NT2/D1 (cell line): ENCODE measurements at regions not wholly inside any gene's neighbourhood (a gene's known extent, or its start where the extent isn't known, plus 50 kb on each side); places are given as distances from the start of the nearest gene placed in this dataset.

Experiments used
- DNase-seq: peaks from one replicate; pipeline ENCODE4 v3.0.0-alpha.2; 2011; ENCODE audit warnings: low read depth, low spot score
- H3K27me3 ChIP-seq: 2 replicates; pipeline ENCODE4 v1.6.0; 2011; ENCODE audit warnings: mild to moderate bottlenecking; ENCODE audit not compliant: insufficient read length, insufficient read depth
- H3K36me3 ChIP-seq: 2 replicates; pipeline ENCODE4 v1.6.1; 2011; ENCODE audit warnings: mild to moderate bottlenecking, low read length, mixed read lengths; ENCODE audit not compliant: insufficient read depth, insufficient read length
- H3K4me1 ChIP-seq: 2 replicates; pipeline ENCODE4 v1.5.1; 2011; ENCODE audit not compliant: insufficient read depth, insufficient read length
- H3K4me3 ChIP-seq: 2 replicates; pipeline ENCODE4 v1.5.1; 2011; ENCODE audit warnings: low read depth; ENCODE audit not compliant: insufficient read length
- H3K9ac ChIP-seq: 2 replicates; pipeline ENCODE4 v1.6.0; 2011; ENCODE audit warnings: low read depth; ENCODE audit not compliant: insufficient read length
- H3K9me3 ChIP-seq: 2 replicates; pipeline ENCODE4 v1.5.1; 2011; ENCODE audit warnings: mild to moderate bottlenecking, low read length; ENCODE audit not compliant: insufficient read depth
- SUZ12 ChIP-seq: IDR thresholded peaks from 2 replicates; pipeline ENCODE4 v1.6.1; 2011; ENCODE audit not compliant: insufficient read length, insufficient read depth; ENCODE audit errors: extremely low read depth
- YY1 ChIP-seq: IDR thresholded peaks from 2 replicates; pipeline ENCODE4 v1.6.1; 2011; ENCODE audit not compliant: insufficient read length, insufficient read depth
- ZNF274 ChIP-seq: IDR thresholded peaks from 2 replicates; pipeline ENCODE4 v1.6.1; 2011; ENCODE audit warnings: mild to moderate bottlenecking, low read depth, low read length

DNA sequence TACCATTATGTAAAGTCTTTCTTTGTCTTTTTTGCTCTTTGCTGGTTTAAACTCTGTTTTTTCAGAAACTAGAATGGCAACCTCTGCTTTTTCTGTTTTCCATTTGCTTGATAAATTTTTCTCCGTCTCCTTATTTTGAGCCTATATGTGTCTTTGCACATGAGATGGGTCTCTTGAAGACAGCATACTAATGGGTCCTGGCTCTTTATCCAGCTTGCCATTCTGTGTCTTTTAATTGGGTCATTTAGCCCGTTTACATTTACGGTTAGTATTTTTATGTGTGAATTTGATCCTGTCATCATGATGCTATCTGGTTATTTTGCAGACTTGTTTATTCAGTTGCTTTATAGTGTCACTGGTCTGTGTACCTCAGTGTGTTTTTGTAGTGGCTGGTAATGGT, 207.9 kb upstream of the TMEM260 start:
- no peaks in the 10 kb centered on the region for H3K27me3 ChIP-seq
- DNase-seq = no peak
- H3K4me1 ChIP-seq = no peaks in the 10 kb centered on the region
- H3K9ac ChIP-seq = no peak overlapping the region
- H3K9me3 ChIP-seq = no peaks in the 10 kb centered on the region
- no peak overlapping the region for H3K4me3 ChIP-seq
- TF ChIP-seq SUZ12 (no peak), YY1 (no peak), ZNF274 (no peak)
- no peaks in the 10 kb centered on the region for H3K36me3 ChIP-seq

DNA sequence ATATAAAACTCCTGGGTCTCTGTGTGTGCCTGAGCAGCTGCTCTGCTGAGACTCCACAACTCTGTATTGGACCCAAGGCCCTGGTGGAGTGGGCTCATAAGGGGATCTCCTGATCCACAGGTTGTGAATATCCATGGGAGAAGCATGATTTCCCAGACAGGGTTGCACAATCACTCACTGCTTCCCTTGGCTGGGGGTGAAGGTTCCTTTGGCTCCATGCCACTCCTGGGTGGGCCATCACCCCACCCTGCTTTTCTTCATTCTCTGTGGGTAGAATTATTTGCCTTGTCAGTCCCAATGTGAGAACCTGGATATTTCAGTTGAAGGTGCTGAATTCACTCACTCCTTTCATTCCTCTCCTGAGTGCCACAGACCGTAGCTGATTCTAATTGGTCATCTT, 205.2 kb upstream of the TMEM260 start:
- DNase-seq = no peak
- TF ChIP-seq YY1 (no peak), ZNF274 (no peak), SUZ12 (no peak)
- no peak overlapping the region for H3K9ac ChIP-seq
- no peaks in the 10 kb centered on the region for H3K9me3 ChIP-seq
- no peaks in the 10 kb centered on the region for H3K27me3 ChIP-seq
- H3K4me3 ChIP-seq = no peak overlapping the region
- H3K4me1 ChIP-seq = no peaks in the 10 kb centered on the region
- H3K36me3 ChIP-seq = no peaks in the 10 kb centered on the region

DNA sequence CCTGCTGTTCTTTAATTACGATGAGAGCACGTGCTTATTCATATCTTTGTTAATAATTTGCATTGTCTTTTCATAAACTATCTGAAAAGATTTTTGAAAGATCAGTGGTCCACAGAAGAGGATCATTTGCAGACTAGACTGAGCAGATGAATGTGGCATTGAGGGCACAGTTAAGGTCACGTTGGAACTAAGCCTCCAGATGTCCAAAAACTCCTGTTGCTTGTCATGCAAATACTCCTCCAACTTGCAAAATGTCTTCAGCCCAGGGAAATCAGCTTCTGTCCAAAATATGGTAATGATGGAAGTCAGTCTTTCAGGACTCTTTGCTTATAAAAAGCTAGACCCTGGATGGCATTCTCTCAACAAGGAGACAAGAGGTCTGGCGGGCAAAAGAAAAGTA, 201.6 kb upstream of the TMEM260 start:
- no peaks in the 10 kb centered on the region for H3K9me3 ChIP-seq
- TF ChIP-seq ZNF274 (no peak), SUZ12 (no peak), YY1 (no peak)
- no peak overlapping the region for H3K4me3 ChIP-seq
- H3K27me3 ChIP-seq = no peaks in the 10 kb centered on the region
- no peaks in the 10 kb centered on the region for H3K36me3 ChIP-seq
- H3K4me1 ChIP-seq = no peaks in the 10 kb centered on the region
- DNase-seq = no peak
- H3K9ac ChIP-seq = no peak overlapping the region

DNA sequence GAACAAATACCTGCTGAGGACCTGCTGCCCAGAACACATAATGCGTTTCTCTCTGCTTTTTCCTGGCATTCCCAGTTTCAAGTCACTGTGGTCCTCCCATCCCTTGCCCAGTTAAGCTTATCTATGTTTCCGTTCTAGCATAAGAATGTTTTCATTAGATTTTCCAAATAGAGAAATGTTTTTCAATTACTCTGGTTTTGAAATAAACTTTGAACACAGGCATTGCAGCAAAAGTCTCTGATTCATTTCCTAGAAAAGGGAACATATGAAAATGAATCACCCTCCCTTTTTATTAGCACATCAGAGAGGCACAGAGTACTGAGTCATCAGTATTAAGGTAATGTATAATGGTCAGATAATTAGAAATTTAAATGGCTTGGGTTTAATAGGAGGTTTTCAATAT, 201.1 kb upstream of the TMEM260 start:
- H3K4me1 ChIP-seq = no peaks in the 10 kb centered on the region
- no peak overlapping the region for H3K4me3 ChIP-seq
- H3K27me3 ChIP-seq = no peaks in the 10 kb centered on the region
- DNase-seq = no peak
- H3K9me3 ChIP-seq = no peaks in the 10 kb centered on the region
- H3K36me3 ChIP-seq = no peaks in the 10 kb centered on the region
- H3K9ac ChIP-seq = no peak overlapping the region
- no peak for TF ChIP-seq YY1
- no peak for TF ChIP-seq SUZ12
- no peak for TF ChIP-seq ZNF274

DNA sequence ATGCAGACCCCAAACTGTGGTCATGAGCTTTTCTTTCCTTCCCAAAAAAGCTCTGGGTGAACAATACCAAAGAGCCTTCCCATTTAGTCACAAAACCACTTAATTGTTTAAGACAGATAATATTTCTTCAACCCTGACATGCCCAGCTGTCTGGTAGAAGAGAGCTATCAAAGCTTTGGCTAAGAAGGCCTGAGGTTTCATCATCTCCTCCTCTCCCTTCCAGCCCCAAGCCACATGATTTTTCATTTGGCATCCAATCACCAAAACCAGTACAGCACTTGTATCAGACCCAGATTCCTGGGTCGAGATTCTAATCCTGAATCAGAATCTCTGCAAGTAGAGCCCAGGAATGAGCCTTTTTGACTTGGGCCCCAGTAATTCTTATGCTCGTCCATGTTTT, 199.6 kb upstream of the TMEM260 start:
- TF ChIP-seq SUZ12 = no peak
- no peak for TF ChIP-seq YY1
- TF ChIP-seq ZNF274 = no peak
- no peak overlapping the region for H3K9ac ChIP-seq
- H3K9me3 ChIP-seq = no peaks in the 10 kb centered on the region
- no peaks in the 10 kb centered on the region for H3K27me3 ChIP-seq
- H3K36me3 ChIP-seq = no peaks in the 10 kb centered on the region
- no peak overlapping the region for H3K4me3 ChIP-seq
- no peak for DNase-seq
- H3K4me1 ChIP-seq = no peaks in the 10 kb centered on the region

DNA sequence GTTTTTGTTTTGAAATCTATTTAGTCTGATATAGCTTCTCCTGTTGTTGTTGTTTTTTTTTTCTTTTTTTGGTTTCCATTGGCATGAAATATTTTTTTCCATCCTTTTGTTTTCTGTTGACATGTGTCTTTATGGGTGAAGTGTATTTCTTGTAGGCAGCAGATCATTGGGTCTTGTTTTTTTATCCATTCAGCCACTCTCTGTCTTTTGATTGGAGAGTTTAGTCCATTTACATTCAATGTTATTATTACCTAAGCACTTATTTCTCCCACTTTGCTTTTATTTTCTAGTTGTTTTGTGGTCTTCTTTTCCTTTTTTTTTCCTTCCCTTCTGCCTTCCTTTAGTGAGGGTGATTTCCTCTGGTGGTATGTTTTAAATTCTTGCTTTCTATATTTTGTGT, 193.6 kb upstream of the TMEM260 start:
- no peaks in the 10 kb centered on the region for H3K9me3 ChIP-seq
- no peaks in the 10 kb centered on the region for H3K36me3 ChIP-seq
- H3K9ac ChIP-seq = no peak overlapping the region
- no peak overlapping the region for H3K4me3 ChIP-seq
- DNase-seq = no peak
- H3K4me1 ChIP-seq = peaks cover 2% of the 10 kb centered on the region
- no peaks in the 10 kb centered on the region for H3K27me3 ChIP-seq
- TF ChIP-seq YY1 (no peak), ZNF274 (no peak), SUZ12 (no peak)

DNA sequence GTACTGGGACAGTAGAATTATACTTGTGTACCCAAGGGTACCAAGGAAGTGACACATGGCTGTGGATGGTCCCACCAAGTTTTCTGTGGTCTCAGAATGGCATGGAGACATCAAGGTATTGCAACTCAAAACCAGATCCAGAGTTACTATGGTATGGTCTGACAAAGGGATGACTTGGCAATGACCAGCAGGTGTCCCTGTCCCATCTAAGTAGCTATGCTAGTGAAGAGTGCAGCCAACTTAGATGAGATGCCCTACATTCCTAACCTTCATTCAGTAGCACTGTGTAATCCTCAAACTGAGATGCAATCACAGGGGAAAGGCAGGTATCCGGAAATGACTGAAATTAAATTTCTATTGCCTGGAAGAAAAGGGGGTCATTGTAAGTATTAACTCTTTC, 188.7 kb upstream of the TMEM260 start:
- H3K36me3 ChIP-seq = no peaks in the 10 kb centered on the region
- H3K27me3 ChIP-seq = no peaks in the 10 kb centered on the region
- no peak for TF ChIP-seq SUZ12
- DNase-seq = peak; percentile 1
- no peak overlapping the region for H3K9ac ChIP-seq
- H3K4me3 ChIP-seq = no peak overlapping the region
- H3K9me3 ChIP-seq = no peaks in the 10 kb centered on the region
- H3K4me1 ChIP-seq = peaks cover 2% of the 10 kb centered on the region
